ENCODE measurements at regions not wholly inside any gene's neighbourhood (a gene's known extent, or its start where the extent isn't known, plus 50 kb on each side); places are given as distances from the start of the nearest gene placed in this dataset.
"Not testable (repeated sequence)": the region's sequence is repeated elsewhere in the genome, so short reads cannot be mapped to it uniquely, and the experiment has no call there.

DNA sequence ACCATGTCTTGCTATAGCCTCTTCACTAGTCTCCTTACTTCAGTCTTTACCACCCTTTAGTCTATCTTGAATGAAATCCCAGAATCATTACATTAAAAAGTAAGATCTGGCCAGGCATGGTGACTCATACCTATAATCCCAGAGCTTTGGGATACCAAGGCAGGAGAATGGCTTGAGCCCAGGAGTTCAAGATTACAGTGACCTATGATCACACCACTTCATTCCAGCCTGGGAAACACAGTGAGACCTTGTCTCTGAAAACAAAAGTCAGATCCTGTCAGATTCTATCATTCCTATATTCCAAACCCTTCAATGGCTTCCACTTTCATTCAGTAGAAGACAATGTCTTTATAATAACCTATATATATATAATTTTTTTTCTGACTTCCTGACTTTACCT lies 237.7 kb downstream of the UBE2NL start:
- not testable (repeated sequence) for DNase-seq, H3K4me3 Mint-ChIP-seq, H3K27ac Mint-ChIP-seq

DNA sequence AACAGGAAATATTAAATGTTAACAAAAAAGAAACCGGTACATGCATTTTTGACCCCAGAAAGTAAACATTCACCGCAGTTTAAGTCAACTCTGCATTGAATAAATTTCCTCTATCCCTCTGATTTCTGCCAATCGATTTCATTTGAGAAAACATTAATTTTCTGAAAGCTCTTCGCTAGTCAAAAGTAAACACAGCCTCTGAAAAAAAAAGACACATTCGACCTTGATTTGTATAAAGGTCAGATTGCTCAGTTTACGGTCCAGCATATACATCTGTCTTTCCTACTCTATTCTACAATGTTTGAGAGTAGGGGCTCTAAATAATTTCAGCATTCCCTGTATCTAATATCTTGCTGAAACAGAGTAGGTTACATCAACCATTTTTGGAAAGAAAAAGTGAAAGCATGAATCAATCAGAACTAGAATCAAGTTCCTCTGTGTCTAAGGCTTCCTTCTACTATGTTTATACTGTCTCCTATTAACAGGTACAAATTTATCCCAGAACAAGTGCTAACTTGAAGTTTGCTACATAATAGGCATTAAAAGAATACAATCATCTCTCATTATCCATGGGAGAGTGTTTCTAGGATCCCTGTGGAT lies 243.8 kb downstream of the UBE2NL start:
- H3K27me3 Mint-ChIP-seq; CTCF ChIA-PET; H3K4me1 Mint-ChIP-seq; H3K27ac Mint-ChIP-seq; DNase-seq; H3K4me3 Mint-ChIP-seq; H3K36me3 Mint-ChIP-seq (ENCODE audit: low read depth); POLR2A ChIA-PET; H3K9me3 Mint-ChIP-seq: not testable (repeated sequence)

More for the DNA sequence above, 237.7 kb downstream of the UBE2NL start:
- H3K4me1 Mint-ChIP-seq; H3K27me3 Mint-ChIP-seq; POLR2A ChIA-PET; H3K36me3 Mint-ChIP-seq (ENCODE audit: low read depth); H3K9me3 Mint-ChIP-seq; CTCF ChIA-PET: not testable (repeated sequence)

DNA sequence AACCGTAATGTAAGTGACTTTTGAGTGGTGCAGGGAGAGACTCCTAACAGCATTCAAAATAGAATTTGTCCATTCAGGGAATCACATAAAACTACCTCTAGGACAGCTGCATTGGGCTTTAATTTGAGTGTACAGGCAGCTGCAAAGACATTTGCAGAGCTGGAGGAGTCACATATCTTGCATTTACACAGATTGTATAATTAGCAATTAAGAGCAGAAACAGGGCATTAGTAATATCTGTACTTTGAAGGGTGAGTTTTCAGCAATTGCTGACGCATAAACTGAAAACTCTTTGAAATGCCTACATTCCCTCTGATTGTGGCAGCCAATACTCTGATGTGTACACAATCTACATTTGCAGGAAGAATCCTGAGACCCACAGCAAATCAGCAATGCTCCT lies 245.6 kb downstream of the UBE2NL start:
- H3K4me3 Mint-ChIP-seq; CTCF ChIA-PET; DNase-seq; H3K4me1 Mint-ChIP-seq; H3K27ac Mint-ChIP-seq; POLR2A ChIA-PET; H3K36me3 Mint-ChIP-seq (ENCODE audit: low read depth); H3K9me3 Mint-ChIP-seq; H3K27me3 Mint-ChIP-seq: not testable (repeated sequence)

DNA sequence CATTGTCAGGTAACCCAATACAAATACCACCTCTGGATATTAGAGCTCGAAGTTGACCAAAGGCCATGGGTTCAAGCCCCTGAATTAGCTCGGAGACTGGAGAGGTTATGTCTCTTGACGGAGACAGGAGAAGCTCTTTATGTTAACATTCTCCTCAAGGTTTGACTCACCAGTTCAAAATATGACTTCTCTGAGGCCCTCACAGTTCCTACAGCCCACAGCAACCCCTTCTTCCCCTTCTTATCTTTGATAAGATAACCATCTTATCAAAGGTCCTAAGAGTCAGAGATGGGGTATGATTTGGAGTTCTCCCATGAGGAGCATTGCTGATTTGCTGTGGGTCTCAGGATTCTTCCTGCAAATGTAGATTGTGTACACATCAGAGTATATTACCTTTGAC lies 246.6 kb downstream of the UBE2NL start:
- H3K27ac Mint-ChIP-seq, CTCF ChIA-PET: not testable (repeated sequence)

DNA sequence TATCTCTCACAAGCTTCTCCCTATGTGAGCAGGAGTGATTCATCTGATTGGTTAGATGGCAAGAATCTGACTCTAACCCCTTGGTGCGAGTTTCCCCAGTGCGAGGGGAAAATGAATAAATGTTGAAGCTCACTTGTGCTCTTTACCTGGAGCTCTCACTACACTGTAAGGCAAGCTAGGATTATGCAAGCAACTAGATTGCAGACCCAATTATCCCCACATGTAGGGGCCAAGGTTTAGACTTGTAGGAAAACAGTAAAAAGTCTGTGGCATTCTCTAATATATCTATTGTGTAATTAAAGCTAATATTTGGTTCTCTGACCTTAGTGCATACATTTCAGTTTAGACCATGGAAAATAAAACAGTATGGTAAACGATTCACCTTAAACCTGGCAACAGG lies 247.2 kb downstream of the UBE2NL start:
- H3K4me3 Mint-ChIP-seq; CTCF ChIA-PET; POLR2A ChIA-PET; H3K4me1 Mint-ChIP-seq; H3K27me3 Mint-ChIP-seq; H3K9me3 Mint-ChIP-seq; H3K36me3 Mint-ChIP-seq (ENCODE audit: low read depth); H3K27ac Mint-ChIP-seq; DNase-seq: not testable (repeated sequence)

More for the DNA sequence above, 246.6 kb downstream of the UBE2NL start:
- H3K27me3 Mint-ChIP-seq; POLR2A ChIA-PET; H3K36me3 Mint-ChIP-seq (ENCODE audit: low read depth); H3K4me1 Mint-ChIP-seq; H3K9me3 Mint-ChIP-seq; DNase-seq; H3K4me3 Mint-ChIP-seq: not testable (repeated sequence)

DNA sequence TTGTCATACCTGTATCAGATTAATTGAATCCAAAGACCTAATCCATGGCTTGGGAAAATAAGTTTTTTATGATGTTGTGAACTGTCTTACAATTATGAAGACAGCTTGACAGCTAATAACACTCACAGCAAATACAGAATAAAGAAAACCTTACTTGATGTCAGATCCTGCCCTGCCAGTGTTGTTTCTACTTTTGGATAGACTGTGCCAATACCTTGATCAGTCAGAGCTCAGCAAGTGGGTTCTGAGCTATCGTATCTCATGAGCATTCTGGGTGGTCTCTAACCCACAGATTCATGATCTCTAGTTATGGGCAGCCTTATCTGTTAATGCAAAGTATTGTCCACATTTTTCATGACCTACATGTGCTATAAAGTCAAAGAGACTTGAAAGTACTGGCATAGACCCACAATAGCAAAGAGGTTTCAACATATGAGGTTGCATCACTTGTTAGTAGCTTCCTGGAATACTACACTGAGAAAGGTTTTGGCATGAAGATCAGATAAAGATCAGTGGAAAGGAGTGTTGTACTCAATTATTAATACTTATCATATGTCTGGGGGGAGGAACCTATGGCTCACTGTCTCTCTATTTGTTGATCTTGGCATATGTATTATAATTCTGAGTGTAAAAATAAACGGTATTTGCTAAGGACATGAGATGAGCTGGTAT lies 250.7 kb downstream of the UBE2NL start:
- H3K9me3 Mint-ChIP-seq; POLR2A ChIA-PET; CTCF ChIA-PET; H3K4me3 Mint-ChIP-seq; H3K27me3 Mint-ChIP-seq; DNase-seq; H3K4me1 Mint-ChIP-seq; H3K36me3 Mint-ChIP-seq (ENCODE audit: low read depth); H3K27ac Mint-ChIP-seq: not testable (repeated sequence)

DNA sequence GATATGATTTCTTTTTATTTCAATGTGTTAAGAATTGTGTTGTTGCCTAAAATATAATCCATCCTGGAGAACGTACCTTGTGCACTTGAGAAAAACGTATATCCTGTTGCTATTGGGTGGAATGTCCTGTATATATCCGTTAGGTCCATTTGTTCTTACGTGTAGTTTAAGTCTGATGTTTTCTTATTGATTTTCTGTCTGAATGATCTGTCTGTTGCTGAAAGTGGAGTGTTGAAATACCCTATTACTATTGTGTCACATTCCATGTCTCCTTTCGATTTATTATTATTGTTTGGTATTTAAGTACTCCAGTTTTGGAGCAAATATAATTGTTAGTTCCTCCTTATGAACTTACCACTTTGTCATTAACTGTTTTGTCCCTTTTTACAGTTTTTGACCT lies 270.6 kb downstream of the UBE2NL start:
- H3K4me3 Mint-ChIP-seq; H3K27ac Mint-ChIP-seq; H3K9me3 Mint-ChIP-seq; H3K4me1 Mint-ChIP-seq; H3K27me3 Mint-ChIP-seq; H3K36me3 Mint-ChIP-seq (ENCODE audit: low read depth); POLR2A ChIA-PET; CTCF ChIA-PET; DNase-seq: not testable (repeated sequence)

DNA sequence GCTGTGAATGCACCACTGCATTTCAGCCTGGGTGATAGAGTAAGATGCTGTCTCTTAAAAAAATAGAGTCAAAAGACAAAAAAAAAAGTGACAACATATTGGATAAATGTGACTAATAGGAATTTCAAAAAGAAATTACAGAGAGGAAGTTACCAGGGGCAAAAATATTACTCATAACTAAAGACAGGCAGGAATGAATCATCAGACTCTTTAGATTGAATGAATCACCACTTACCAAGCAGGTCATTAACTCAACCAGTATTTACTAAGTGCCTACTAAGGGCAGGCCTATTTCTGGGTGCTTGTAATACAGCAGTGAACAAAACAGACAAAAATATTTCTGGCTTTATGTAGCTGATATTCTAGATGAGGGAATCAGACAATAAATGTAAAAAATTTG lies 301.3 kb downstream of the UBE2NL start:
- H3K9me3 Mint-ChIP-seq, DNase-seq, H3K4me1 Mint-ChIP-seq: not testable (repeated sequence)

DNA sequence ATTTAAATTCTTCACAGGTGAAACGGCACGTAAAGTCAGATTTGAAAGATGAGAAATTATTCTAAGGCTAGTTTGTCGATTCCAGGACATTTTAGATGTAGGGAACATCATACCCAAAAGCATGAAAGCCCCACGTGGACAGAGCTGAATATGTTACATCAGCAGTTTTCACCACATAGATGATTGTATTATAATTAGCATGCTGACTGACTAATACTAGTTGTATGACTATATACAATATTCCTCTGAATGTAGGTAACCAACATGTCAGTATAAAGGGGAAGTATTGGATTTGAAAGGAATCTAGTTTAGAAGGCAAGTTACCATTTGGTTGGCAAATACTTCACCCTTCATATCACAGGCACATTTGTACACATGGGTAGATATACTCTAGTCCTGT lies 304.6 kb downstream of the UBE2NL start:
- H3K27me3 Mint-ChIP-seq; POLR2A ChIA-PET; H3K4me1 Mint-ChIP-seq; H3K9me3 Mint-ChIP-seq; CTCF ChIA-PET; H3K36me3 Mint-ChIP-seq (ENCODE audit: low read depth); H3K4me3 Mint-ChIP-seq; H3K27ac Mint-ChIP-seq; DNase-seq: not testable (repeated sequence)

More for the DNA sequence above, 301.3 kb downstream of the UBE2NL start:
- POLR2A ChIA-PET; CTCF ChIA-PET; H3K27ac Mint-ChIP-seq; H3K36me3 Mint-ChIP-seq (ENCODE audit: low read depth); H3K4me3 Mint-ChIP-seq; H3K27me3 Mint-ChIP-seq: not testable (repeated sequence)

DNA sequence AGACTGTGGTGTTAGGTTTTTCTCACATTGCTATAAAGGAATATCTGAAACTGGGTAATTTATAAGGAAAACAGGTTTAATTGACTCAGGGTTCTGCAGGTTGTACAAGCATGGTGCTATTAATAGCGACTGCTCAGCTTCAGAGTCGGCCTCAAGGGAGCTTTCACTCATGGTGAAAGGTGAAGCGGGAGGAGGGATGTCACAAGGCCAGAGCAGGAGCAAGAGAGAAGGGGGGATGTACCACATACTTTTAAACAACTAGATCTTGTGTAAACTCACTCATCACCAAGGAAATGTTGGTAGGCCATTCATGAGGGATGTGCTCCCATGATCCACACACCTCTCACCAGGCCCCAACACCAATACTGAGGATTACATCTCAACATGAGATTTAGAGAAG lies 313.2 kb downstream of the UBE2NL start:
- H3K27ac Mint-ChIP-seq; CTCF ChIA-PET; H3K4me3 Mint-ChIP-seq; H3K9me3 Mint-ChIP-seq; DNase-seq; H3K36me3 Mint-ChIP-seq (ENCODE audit: low read depth); POLR2A ChIA-PET; H3K4me1 Mint-ChIP-seq; H3K27me3 Mint-ChIP-seq: not testable (repeated sequence)

DNA sequence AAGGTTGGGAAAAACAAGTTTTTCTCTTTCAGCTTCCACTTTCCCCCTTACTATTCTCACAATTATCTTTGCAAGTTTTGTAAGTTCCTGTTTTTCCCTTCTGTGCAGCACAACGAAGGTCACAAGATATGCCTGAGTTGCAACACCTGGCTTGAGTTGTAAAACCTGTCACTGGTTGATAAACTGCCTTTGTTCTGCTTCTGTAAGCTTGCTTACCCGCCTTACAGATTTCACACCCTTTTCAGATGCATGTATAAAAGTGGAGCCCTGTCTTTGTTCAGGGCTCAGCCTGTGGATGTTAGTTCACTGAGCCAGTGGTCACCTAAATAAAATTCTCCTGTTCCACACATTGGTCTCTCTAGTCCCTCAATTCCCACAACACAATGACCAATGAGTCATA lies 318.9 kb downstream of the UBE2NL start:
- H3K27me3 Mint-ChIP-seq; DNase-seq; CTCF ChIA-PET; H3K9me3 Mint-ChIP-seq; H3K27ac Mint-ChIP-seq; H3K4me3 Mint-ChIP-seq; H3K36me3 Mint-ChIP-seq (ENCODE audit: low read depth); POLR2A ChIA-PET; H3K4me1 Mint-ChIP-seq: not testable (repeated sequence)

DNA sequence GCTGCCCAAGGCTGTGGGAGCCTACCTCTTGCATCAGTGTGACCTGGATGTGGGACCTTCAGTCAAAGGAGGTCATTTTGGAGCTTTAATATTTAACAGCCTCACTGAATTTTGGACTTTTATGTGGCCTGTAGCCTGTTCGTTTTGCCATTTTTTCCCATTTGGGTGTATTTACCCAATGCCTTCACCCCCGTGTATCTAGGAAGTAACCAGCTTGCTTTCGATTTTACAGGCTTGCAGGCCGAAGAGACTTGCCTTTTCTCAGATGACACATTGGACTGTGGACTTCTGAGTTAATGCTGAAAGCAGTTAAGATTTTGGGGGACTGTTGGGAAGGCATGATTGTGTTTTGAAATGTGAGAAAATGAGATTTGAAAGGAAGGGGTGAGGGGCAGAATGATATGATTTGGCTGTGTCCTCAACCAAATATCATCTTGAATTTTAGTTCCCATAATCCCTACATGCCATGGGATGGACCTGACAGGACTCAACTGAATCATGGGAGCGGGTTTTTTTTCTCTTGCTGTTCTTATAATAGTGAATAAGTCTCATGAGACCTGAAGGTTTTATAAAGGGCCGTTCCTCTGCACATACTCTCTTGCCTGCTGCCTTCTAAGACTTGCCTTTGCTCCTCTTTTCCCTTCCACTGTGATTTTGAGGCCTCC lies 324.6 kb downstream of the UBE2NL start:
- CTCF ChIA-PET; H3K9me3 Mint-ChIP-seq; POLR2A ChIA-PET; H3K27me3 Mint-ChIP-seq; H3K4me3 Mint-ChIP-seq; H3K27ac Mint-ChIP-seq; H3K4me1 Mint-ChIP-seq; DNase-seq; H3K36me3 Mint-ChIP-seq (ENCODE audit: low read depth): not testable (repeated sequence)

DNA sequence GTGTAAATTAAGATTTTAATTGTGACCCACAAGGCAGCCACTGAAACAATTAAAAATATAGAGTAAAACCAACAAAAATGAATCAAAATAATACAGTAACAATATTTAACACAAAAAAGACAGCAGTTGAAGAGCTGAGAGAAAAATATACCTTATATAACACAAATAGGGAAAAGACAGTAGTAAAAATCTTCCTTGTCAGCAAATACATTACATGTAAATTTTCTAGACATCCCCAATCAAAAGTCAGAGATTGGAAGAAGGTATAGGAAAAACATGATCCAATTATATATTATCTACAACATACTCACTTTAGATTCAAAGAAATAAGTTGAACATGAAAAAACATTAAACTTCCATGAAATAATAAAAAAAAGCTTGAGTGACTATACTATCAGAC lies 330.8 kb downstream of the UBE2NL start:
- Mint-ChIP-seq H3K27me3 (no peaks in the 10 kb centered on the region), H3K27ac (no peak overlapping the region), H3K36me3 (ENCODE audit: low read depth) (no peaks in the 10 kb centered on the region), H3K4me1 (no peaks in the 10 kb centered on the region), H3K9me3 (no peaks in the 10 kb centered on the region), H3K4me3 (no peak overlapping the region)
- ChIA-PET POLR2A (no interaction called here), CTCF (no interaction called here)
- no peak for DNase-seq

DNA sequence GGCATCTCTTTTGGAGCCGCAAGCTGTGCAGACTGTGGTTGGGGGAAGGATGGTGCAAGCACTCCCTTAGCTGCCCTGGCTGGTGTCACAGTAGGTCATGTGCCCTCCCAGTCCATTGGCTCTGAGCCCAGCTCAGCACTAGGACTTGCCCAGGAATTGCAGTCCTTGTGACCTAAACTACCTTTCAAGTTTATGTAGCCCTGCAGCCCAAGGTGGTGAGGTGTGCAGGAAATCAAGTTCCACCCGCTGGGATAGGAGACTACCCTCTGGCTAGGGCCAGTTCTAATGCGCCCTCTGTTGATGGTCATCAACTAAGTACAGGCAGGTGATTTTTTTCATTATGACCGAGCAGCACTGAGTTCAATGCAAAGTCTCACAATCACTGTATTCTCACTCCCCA lies 335.2 kb downstream of the UBE2NL start:
- no peak for DNase-seq
- Mint-ChIP-seq H3K4me1 (no peaks in the 10 kb centered on the region), H3K36me3 (ENCODE audit: low read depth) (no peaks in the 10 kb centered on the region), H3K27me3 (no peaks in the 10 kb centered on the region), H3K27ac (no peak overlapping the region), H3K9me3 (peaks cover 2% of the 10 kb centered on the region), H3K4me3 (no peak overlapping the region)
- ChIA-PET CTCF (no interaction called here), POLR2A (no interaction called here)

All from activated CD4-positive, alpha-beta memory T cell treated with anti-CD3 and anti-CD28 coated beads, Interleukin-2, amount 10 ng/mL, durations not matched to agents 7 days and 5 days (primary cell).